Vagina (tissue), 2 donors: ENCODE measurements at regions not wholly inside any gene's neighbourhood (a gene's known extent, or its start where the extent isn't known, plus 50 kb on each side); places are given as distances from the start of the nearest gene placed in this dataset.

Source experiments
- DNase-seq, 2 donors: peaks; one replicate each; pipeline ENCODE4 v3.0.0-alpha.2; 2017; ENCODE audit errors: extremely low spot score in 2 of 2
- H3K27ac ChIP-seq: fragments of 200-600 bp; sonication (generic); one replicate; pipeline ENCODE4 v1.5.1; 2019
- H3K27me3 ChIP-seq: fragments of 200-600 bp; sonication (generic); one replicate; pipeline ENCODE4 v1.5.1; 2019
- H3K36me3 ChIP-seq, 2 donors: fragments of 200-600 bp; sonication (generic); one replicate each; pipeline ENCODE4 v1.5.1; 2017 to 2019
- H3K4me1 ChIP-seq: fragments of 200-600 bp; sonication (generic); one replicate; pipeline ENCODE4 v1.5.1; 2019
- H3K4me3 ChIP-seq, 2 donors: fragments of 200-600 bp; sonication (generic); 1 replicate in 1 of 2; 2 replicates in 1 of 2; pipeline ENCODE4 v1.5.1; 2016 to 2019
- H3K9me3 ChIP-seq: fragments of 200-600 bp; sonication (generic); one replicate; pipeline ENCODE4 v1.5.1; 2019
- CTCF ChIP-seq, 3 experiments: fragments of 450-650 bp in 2 of 3; fragments of 200-600 bp in 1 of 3; sonication (generic) in 1 of 3; IDR thresholded peaks; one replicate each; pipeline ENCODE4 v1.5.1; 2017 to 2019; ENCODE audit warnings: antibody characterized with exemption in 3 of 3, mild to moderate bottlenecking in 2 of 3, moderate library complexity in 2 of 3
- POLR2A ChIP-seq, 2 donors: fragments of 450-650 bp; IDR thresholded peaks; one replicate each; pipeline ENCODE4 v1.6.1; 2017; ENCODE audit warnings: antibody characterized with exemption in 2 of 2, mild to moderate bottlenecking in 2 of 2, moderate library complexity in 2 of 2
- POLR2AphosphoS5 ChIP-seq, 2 donors: sonication (generic); formaldehyde crosslinking; IDR thresholded peaks; one replicate each; pipeline ENCODE4 v1.9.0; 2017; ENCODE audit warnings: antibody characterized with exemption in 2 of 2, mild to moderate bottlenecking in 2 of 2, low read depth in 1 of 2; ENCODE audit not compliant: insufficient read depth in 1 of 2
- intact Hi-C: fragments of 100-400 bp; cut with DNase I; formaldehyde crosslinking; loops from one replicate; pipeline ENCODE4 v1.15.1; 2023

DNA sequence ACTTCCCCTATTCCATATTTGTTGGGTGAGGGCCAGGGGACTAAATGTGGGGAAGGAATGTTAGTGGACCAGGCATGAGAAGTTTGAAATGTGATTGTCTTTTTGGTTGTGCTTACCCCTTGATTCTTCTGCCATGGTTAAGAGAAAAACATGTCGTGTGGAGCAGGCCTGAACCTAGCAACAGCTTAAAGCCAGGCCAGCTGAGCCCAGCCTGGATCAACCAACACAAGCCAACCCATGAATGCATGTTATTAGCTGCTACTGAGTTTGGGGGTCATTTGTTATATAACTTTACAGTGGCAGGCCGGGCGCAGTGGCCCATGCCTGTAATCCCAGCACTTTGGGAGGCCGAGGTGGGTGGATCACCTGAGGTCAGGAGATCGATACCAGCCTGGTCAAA lies 52.4 kb upstream of the TRIO start:
- Histone ChIP-seq H3K36me3 (no peaks in the 10 kb centered on the region), H3K4me1 (no peaks in the 10 kb centered on the region), H3K27ac (no peak overlapping the region), H3K4me3 (no peak overlapping the region), H3K27me3 (no peaks in the 10 kb centered on the region), H3K9me3 (no peaks in the 10 kb centered on the region)
- TF ChIP-seq POLR2AphosphoS5 (IDR thresholded peaks at IDR 0.05; ENCODE audit: insufficient read depth in 1 of 2, low read depth in 1 of 2) (no peak), POLR2A (IDR thresholded peaks at IDR 0.05) (no peak), CTCF (IDR thresholded peaks at IDR 0.05) (no peak)
- intact Hi-C loops = no loop called here
- DNase-seq = no peak

GRCh38 chr5:14090290-14090689 lies 52.9 kb upstream of the TRIO start:
- DNase-seq = no peak
- no peaks in the 10 kb centered on the region for H3K4me1 ChIP-seq
- no peaks in the 10 kb centered on the region for H3K27me3 ChIP-seq
- no peaks in the 10 kb centered on the region for H3K9me3 ChIP-seq
- no peaks in the 10 kb centered on the region for H3K36me3 ChIP-seq
- intact Hi-C loops = no loop called here
- no peak overlapping the region for H3K4me3 ChIP-seq
- TF ChIP-seq CTCF (IDR thresholded peaks at IDR 0.05) (no peak), POLR2A (IDR thresholded peaks at IDR 0.05) (no peak), POLR2AphosphoS5 (IDR thresholded peaks at IDR 0.05; ENCODE audit: insufficient read depth in 1 of 2, low read depth in 1 of 2) (no peak)
- H3K27ac ChIP-seq = no peak overlapping the region

DNA sequence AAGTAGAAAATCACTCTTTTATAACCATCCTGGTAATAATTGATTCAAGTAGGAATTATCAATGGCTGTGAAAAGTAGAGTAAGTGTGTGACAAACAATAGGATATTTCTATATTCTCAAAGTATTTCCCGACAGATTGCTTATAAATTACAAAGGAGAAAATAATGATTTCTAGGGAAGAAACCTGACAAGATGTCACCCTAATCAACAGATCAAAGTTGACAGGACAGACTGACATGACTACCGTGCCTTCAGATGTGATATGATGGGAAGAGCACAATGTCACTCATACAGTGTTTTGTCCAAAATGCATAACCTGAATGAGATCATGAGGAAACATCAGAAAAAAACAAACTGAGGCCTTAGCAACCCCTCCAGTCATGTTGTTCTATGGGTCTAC lies 53.9 kb upstream of the TRIO start:
- no peak overlapping the region for H3K4me3 ChIP-seq
- no peaks in the 10 kb centered on the region for H3K9me3 ChIP-seq
- intact Hi-C loops = no loop called here
- no peaks in the 10 kb centered on the region for H3K36me3 ChIP-seq
- no peak for TF ChIP-seq POLR2AphosphoS5 (IDR thresholded peaks at IDR 0.05; ENCODE audit: insufficient read depth in 1 of 2, low read depth in 1 of 2)
- TF ChIP-seq CTCF (IDR thresholded peaks at IDR 0.05) = no peak
- no peak for TF ChIP-seq POLR2A (IDR thresholded peaks at IDR 0.05)
- DNase-seq = no peak
- no peaks in the 10 kb centered on the region for H3K4me1 ChIP-seq
- H3K27ac ChIP-seq = no peak overlapping the region
- no peaks in the 10 kb centered on the region for H3K27me3 ChIP-seq

GRCh38 chr5:14086261-14086660 lies 56.9 kb upstream of the TRIO start:
- TF ChIP-seq POLR2AphosphoS5 (IDR thresholded peaks at IDR 0.05; ENCODE audit: insufficient read depth in 1 of 2, low read depth in 1 of 2) (no peak), CTCF (IDR thresholded peaks at IDR 0.05) (no peak), POLR2A (IDR thresholded peaks at IDR 0.05) (no peak)

GRCh38 chr5:14082973-14083372 lies 60.2 kb upstream of the TRIO start:
- H3K27me3 ChIP-seq = no peaks in the 10 kb centered on the region
- DNase-seq = no peak
- no peaks in the 10 kb centered on the region for H3K9me3 ChIP-seq
- no peak overlapping the region for H3K27ac ChIP-seq
- no peak overlapping the region for H3K4me3 ChIP-seq
- intact Hi-C loops = no loop called here
- H3K36me3 ChIP-seq = no peaks in the 10 kb centered on the region
- H3K4me1 ChIP-seq = no peaks in the 10 kb centered on the region
- TF ChIP-seq CTCF (IDR thresholded peaks at IDR 0.05) (no peak), POLR2A (IDR thresholded peaks at IDR 0.05) (no peak)

More at GRCh38 chr5:14086261-14086660, 56.9 kb upstream of the TRIO start:
- Histone ChIP-seq H3K9me3 (no peaks in the 10 kb centered on the region), H3K4me3 (no peak overlapping the region), H3K36me3 (no peaks in the 10 kb centered on the region), H3K4me1 (no peaks in the 10 kb centered on the region), H3K27me3 (no peaks in the 10 kb centered on the region), H3K27ac (no peak overlapping the region)
- intact Hi-C loops = no loop called here
- no peak for DNase-seq
